Activated naive CD4-positive, alpha-beta T cell treated with anti-CD3 and anti-CD28 coated beads for 36 hours (primary cell): ENCODE measurements at regions not wholly inside any gene's neighbourhood (a gene's known extent, or its start where the extent isn't known, plus 50 kb on each side); places are given as distances from the start of the nearest gene placed in this dataset.

Experiments
- CTCF ChIA-PET: fragments of 350-600 bp; sonication (Branson Sonifier 250); formaldehyde crosslinking; loops from one replicate; lab custom pipeline; 2021; ENCODE audit warnings: antibody characterized with exemption; lab: Charles Lee
- DNase-seq: peaks from one replicate; pipeline ENCODE4 v3.0.0-alpha.2; 2020
- H3K27ac Mint-ChIP-seq: one replicate; pipeline ENCODE4 v1.8.0; 2021; ENCODE audit warnings: mild to moderate bottlenecking, mixed read lengths
- H3K27me3 Mint-ChIP-seq: one replicate; pipeline ENCODE4 v1.8.0; 2021; ENCODE audit warnings: low read depth, mixed read lengths
- H3K36me3 Mint-ChIP-seq: one replicate; pipeline ENCODE4 v1.8.0; 2021; ENCODE audit warnings: low read depth, mixed read lengths
- H3K4me1 Mint-ChIP-seq: one replicate; pipeline ENCODE4 v1.8.0; 2021; ENCODE audit warnings: low read depth, mixed read lengths
- H3K4me3 Mint-ChIP-seq: one replicate; pipeline ENCODE4 v1.8.0; 2021; ENCODE audit warnings: mild to moderate bottlenecking, moderate library complexity, mixed read lengths
- H3K9me3 Mint-ChIP-seq: one replicate; pipeline ENCODE4 v1.8.0; 2021; ENCODE audit warnings: mixed read lengths
- intact Hi-C: fragments of 100-400 bp; cut with micrococcal nuclease; formaldehyde crosslinking; loops from one replicate; pipeline ENCODE4 v1.15.1; 2023

- no peak for DNase-seq
- CTCF ChIA-PET, result interaction anchor here (0.8 kb wide), 1 partner anchor 245 kb away, joined by 3 read pairs; no protein-coding TSS in a partner anchor
- intact Hi-C loops, result no loop called here
- Mint-ChIP-seq H3K36me3 (no peaks in the 10 kb centered on the region), H3K27ac (no peak overlapping the region), H3K4me1 (no peaks in the 10 kb centered on the region), H3K4me3 (no peak overlapping the region), H3K27me3 (no peaks in the 10 kb centered on the region), H3K9me3 (no peaks in the 10 kb centered on the region)
Observed at GRCh38 chr1:90476994-90477393, 240.1 kb downstream of the BARHL2 start.

- intact Hi-C loops, result no loop called here
- Mint-ChIP-seq H3K4me3 (no peak overlapping the region), H3K36me3 (no peaks in the 10 kb centered on the region), H3K9me3 (no peaks in the 10 kb centered on the region), H3K4me1 (no peaks in the 10 kb centered on the region), H3K27ac (no peak overlapping the region), H3K27me3 (no peaks in the 10 kb centered on the region)
- no peak for DNase-seq
- CTCF ChIA-PET, result no interaction called here
Observed at GRCh38 chr1:90476411-90476810, 240.7 kb downstream of the BARHL2 start.

GRCh38 chr1:90475631-90476030 is 241.5 kb downstream of the BARHL2 start:
- H3K4me3 Mint-ChIP-seq, result no peak overlapping the region
- H3K27me3 Mint-ChIP-seq, result no peaks in the 10 kb centered on the region
- no peaks in the 10 kb centered on the region for H3K4me1 Mint-ChIP-seq
- DNase-seq, result no peak
- no peaks in the 10 kb centered on the region for H3K36me3 Mint-ChIP-seq
- CTCF ChIA-PET, result no interaction called here
- H3K9me3 Mint-ChIP-seq, result no peaks in the 10 kb centered on the region
- H3K27ac Mint-ChIP-seq, result no peak overlapping the region
- intact Hi-C loops, result no loop called here

GRCh38 chr1:90474731-90475130 is 242.4 kb downstream of the BARHL2 start:
- Mint-ChIP-seq H3K36me3 (no peaks in the 10 kb centered on the region), H3K27ac (no peak overlapping the region), H3K4me1 (no peaks in the 10 kb centered on the region), H3K9me3 (no peaks in the 10 kb centered on the region), H3K4me3 (no peak overlapping the region), H3K27me3 (no peaks in the 10 kb centered on the region)
- CTCF ChIA-PET, result no interaction called here
- intact Hi-C loops, result no loop called here
- no peak for DNase-seq

GRCh38 chr1:90474158-90474557 is 242.9 kb downstream of the BARHL2 start:
- Mint-ChIP-seq H3K27ac (no peak overlapping the region), H3K4me1 (no peaks in the 10 kb centered on the region), H3K36me3 (no peaks in the 10 kb centered on the region), H3K9me3 (no peaks in the 10 kb centered on the region), H3K27me3 (no peaks in the 10 kb centered on the region), H3K4me3 (no peak overlapping the region)
- DNase-seq, result no peak
- intact Hi-C loops, result no loop called here
- CTCF ChIA-PET, result no interaction called here

- Mint-ChIP-seq H3K4me1 (no peaks in the 10 kb centered on the region), H3K9me3 (no peaks in the 10 kb centered on the region), H3K27ac (no peak overlapping the region), H3K36me3 (no peaks in the 10 kb centered on the region), H3K27me3 (no peaks in the 10 kb centered on the region), H3K4me3 (no peak overlapping the region)
- intact Hi-C loops, result no loop called here
- CTCF ChIA-PET, result no interaction called here
- DNase-seq, result no peak
Observed at GRCh38 chr1:90472775-90473174, 244.3 kb downstream of the BARHL2 start.

GRCh38 chr1:90459570-90459969 is 257.5 kb downstream of the BARHL2 start:
- intact Hi-C loops, result no loop called here
- no peak overlapping the region for H3K27ac Mint-ChIP-seq
- H3K27me3 Mint-ChIP-seq, result no peaks in the 10 kb centered on the region
- H3K4me3 Mint-ChIP-seq, result no peak overlapping the region
- no peaks in the 10 kb centered on the region for H3K9me3 Mint-ChIP-seq
- no peaks in the 10 kb centered on the region for H3K4me1 Mint-ChIP-seq
- no peak for DNase-seq
- CTCF ChIA-PET, result no interaction called here
- H3K36me3 Mint-ChIP-seq, result no peaks in the 10 kb centered on the region

GRCh38 chr1:90457985-90458384 is 259.1 kb downstream of the BARHL2 start:
- no peak overlapping the region for H3K27ac Mint-ChIP-seq
- no peak overlapping the region for H3K4me3 Mint-ChIP-seq
- H3K27me3 Mint-ChIP-seq, result no peaks in the 10 kb centered on the region
- H3K36me3 Mint-ChIP-seq, result no peaks in the 10 kb centered on the region
- intact Hi-C loops, result no loop called here
- H3K4me1 Mint-ChIP-seq, result no peaks in the 10 kb centered on the region
- CTCF ChIA-PET, result no interaction called here
- no peak for DNase-seq
- H3K9me3 Mint-ChIP-seq, result no peaks in the 10 kb centered on the region

GRCh38 chr1:90452491-90452890 is 264.6 kb downstream of the BARHL2 start:
- H3K4me1 Mint-ChIP-seq, result no peaks in the 10 kb centered on the region

GRCh38 chr1:90443354-90443753 is 273.7 kb downstream of the BARHL2 start:
- no peaks in the 10 kb centered on the region for H3K4me1 Mint-ChIP-seq
- H3K36me3 Mint-ChIP-seq, result no peaks in the 10 kb centered on the region
- no peaks in the 10 kb centered on the region for H3K9me3 Mint-ChIP-seq
- intact Hi-C loops, result no loop called here
- H3K27me3 Mint-ChIP-seq, result no peaks in the 10 kb centered on the region
- CTCF ChIA-PET, result no interaction called here
- no peak overlapping the region for H3K27ac Mint-ChIP-seq
- no peak overlapping the region for H3K4me3 Mint-ChIP-seq
- no peak for DNase-seq

More at GRCh38 chr1:90452491-90452890, 264.6 kb downstream of the BARHL2 start:
- Mint-ChIP-seq H3K9me3 (no peaks in the 10 kb centered on the region), H3K36me3 (no peaks in the 10 kb centered on the region), H3K27ac (no peak overlapping the region), H3K4me3 (no peak overlapping the region), H3K27me3 (no peaks in the 10 kb centered on the region)
- CTCF ChIA-PET, result interaction anchor here (1.2 kb wide), 1 partner anchor 12 kb away, joined by 4 read pairs; no protein-coding TSS in a partner anchor
- intact Hi-C loops, result no loop called here
- no peak for DNase-seq

GRCh38 chr1:90435351-90435750 is 281.8 kb downstream of the BARHL2 start:
- CTCF ChIA-PET, result interaction anchor here (0.7 kb wide), 1 partner anchor 916 kb away, joined by 3 read pairs; no protein-coding TSS in a partner anchor
- Mint-ChIP-seq H3K9me3 (peaks cover 3% of the 10 kb centered on the region), H3K4me3 (no peak overlapping the region), H3K27ac (no peak overlapping the region), H3K36me3 (no peaks in the 10 kb centered on the region), H3K4me1 (no peaks in the 10 kb centered on the region), H3K27me3 (no peaks in the 10 kb centered on the region)
- no peak for DNase-seq
- intact Hi-C loops, result no loop called here

GRCh38 chr1:90434460-90434859 is 282.6 kb downstream of the BARHL2 start:
- no peak for DNase-seq
- Mint-ChIP-seq H3K27ac (no peak overlapping the region), H3K36me3 (no peaks in the 10 kb centered on the region), H3K4me3 (no peak overlapping the region), H3K9me3 (peaks cover 3% of the 10 kb centered on the region), H3K4me1 (no peaks in the 10 kb centered on the region), H3K27me3 (no peaks in the 10 kb centered on the region)
- CTCF ChIA-PET, result interaction anchor here (0.7 kb wide), 1 partner anchor 917 kb away, joined by 3 read pairs; no protein-coding TSS in a partner anchor
- intact Hi-C loops, result no loop called here

GRCh38 chr1:90417126-90417525 is 300.0 kb downstream of the BARHL2 start:
- Mint-ChIP-seq H3K4me1 (no peaks in the 10 kb centered on the region), H3K27ac (no peak overlapping the region), H3K4me3 (no peak overlapping the region), H3K9me3 (no peaks in the 10 kb centered on the region), H3K36me3 (no peaks in the 10 kb centered on the region), H3K27me3 (peaks cover 8% of the 10 kb centered on the region)
- no peak for DNase-seq
- intact Hi-C loops, result no loop called here
- CTCF ChIA-PET, result no interaction called here
